DOHH2 (cell line): ENCODE measurements at regions not wholly inside any gene's neighbourhood (a gene's known extent, or its start where the extent isn't known, plus 50 kb on each side); places are given as distances from the start of the nearest gene placed in this dataset.

Source experiments
- EZH2phosphoT487 ChIP-seq: fragments of 200-600 bp; sonication (generic); IDR thresholded peaks from 2 replicates; pipeline ENCODE4 v1.6.1; 2017; ENCODE audit warnings: borderline replicate concordance, mild to moderate bottlenecking, antibody characterized with exemption, low read length, moderate library complexity, mixed read lengths
- TF ChIP-seq, protein P1 (sequence below): fragments of 200-600 bp; sonication (generic); IDR thresholded peaks from one replicate; pipeline ENCODE4 v1.5.1; 2014; ENCODE audit warnings: antibody characterized with exemption, mild to moderate bottlenecking, low read depth, low read length; ENCODE audit not compliant: poor library complexity, severe bottlenecking

DNA sequence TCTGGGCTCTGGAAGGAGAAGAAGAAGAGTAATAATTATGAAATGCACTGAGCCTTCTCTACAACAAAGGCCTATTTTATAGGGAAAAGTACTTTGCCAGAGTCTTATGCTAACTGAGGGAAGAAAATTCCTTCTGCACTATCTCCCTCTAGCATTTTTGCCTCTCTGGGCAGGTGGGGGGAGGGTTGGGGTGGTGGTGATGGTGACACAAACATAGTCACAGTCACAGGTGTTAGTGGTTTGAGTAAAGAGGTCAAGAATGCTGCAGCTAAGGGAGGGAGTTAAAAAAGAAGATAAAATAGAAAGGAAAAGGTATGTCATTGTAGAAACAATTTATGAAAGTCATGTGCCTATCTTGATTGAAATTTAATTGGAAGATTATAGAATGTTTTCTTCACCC is 140.8 kb upstream of the COL3A1 start:
- TF ChIP-seq, protein P1, sequence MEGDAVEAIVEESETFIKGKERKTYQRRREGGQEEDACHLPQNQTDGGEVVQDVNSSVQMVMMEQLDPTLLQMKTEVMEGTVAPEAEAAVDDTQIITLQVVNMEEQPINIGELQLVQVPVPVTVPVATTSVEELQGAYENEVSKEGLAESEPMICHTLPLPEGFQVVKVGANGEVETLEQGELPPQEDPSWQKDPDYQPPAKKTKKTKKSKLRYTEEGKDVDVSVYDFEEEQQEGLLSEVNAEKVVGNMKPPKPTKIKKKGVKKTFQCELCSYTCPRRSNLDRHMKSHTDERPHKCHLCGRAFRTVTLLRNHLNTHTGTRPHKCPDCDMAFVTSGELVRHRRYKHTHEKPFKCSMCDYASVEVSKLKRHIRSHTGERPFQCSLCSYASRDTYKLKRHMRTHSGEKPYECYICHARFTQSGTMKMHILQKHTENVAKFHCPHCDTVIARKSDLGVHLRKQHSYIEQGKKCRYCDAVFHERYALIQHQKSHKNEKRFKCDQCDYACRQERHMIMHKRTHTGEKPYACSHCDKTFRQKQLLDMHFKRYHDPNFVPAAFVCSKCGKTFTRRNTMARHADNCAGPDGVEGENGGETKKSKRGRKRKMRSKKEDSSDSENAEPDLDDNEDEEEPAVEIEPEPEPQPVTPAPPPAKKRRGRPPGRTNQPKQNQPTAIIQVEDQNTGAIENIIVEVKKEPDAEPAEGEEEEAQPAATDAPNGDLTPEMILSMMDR, result no peak
- TF ChIP-seq EZH2phosphoT487, result no peak
